Activated CD4-positive, alpha-beta T cell treated with anti-CD3 and anti-CD28 coated beads, Interleukin-2, amount 10 ng/mL, durations not matched to agents 24 days and 14 days (primary cell): ENCODE measurements at regions not wholly inside any gene's neighbourhood (a gene's known extent, or its start where the extent isn't known, plus 50 kb on each side); places are given as distances from the start of the nearest gene placed in this dataset.
"Not testable (repeated sequence)": the region's sequence is repeated elsewhere in the genome, so short reads cannot be mapped to it uniquely, and the experiment has no call there.

ENCODE experiments used
- DNase-seq: peaks from one replicate; pipeline ENCODE4 v3.0.0; 2022
- H3K27ac Mint-ChIP-seq: one replicate; pipeline ENCODE4 v1.8.0; 2022; ENCODE audit warnings: mild to moderate bottlenecking, mixed read lengths
- H3K27me3 Mint-ChIP-seq: one replicate; pipeline ENCODE4 v1.8.0; 2022; ENCODE audit warnings: mixed read lengths
- H3K36me3 Mint-ChIP-seq: one replicate; pipeline ENCODE4 v1.8.0; 2022; ENCODE audit warnings: low read depth, mild to moderate bottlenecking, mixed read lengths
- H3K4me1 Mint-ChIP-seq: one replicate; pipeline ENCODE4 v1.8.0; 2021; ENCODE audit warnings: mixed read lengths
- H3K4me3 Mint-ChIP-seq: one replicate; pipeline ENCODE4 v1.8.0; 2022; ENCODE audit warnings: mild to moderate bottlenecking, moderate library complexity, mixed read lengths
- H3K9me3 Mint-ChIP-seq: one replicate; pipeline ENCODE4 v1.8.0; 2021; ENCODE audit warnings: mixed read lengths
- intact Hi-C: fragments of 100-400 bp; cut with micrococcal nuclease; formaldehyde crosslinking; loops from one replicate; pipeline ENCODE4 v1.15.1; 2023

GRCh38 chr5:167051402-167051768 lies 1240.1 kb upstream of the WWC1 start:
- Mint-ChIP-seq H3K27me3 (no peaks in the 10 kb centered on the region), H3K4me3 (no peak overlapping the region), H3K27ac (no peak overlapping the region), H3K4me1 (no peaks in the 10 kb centered on the region), H3K9me3 (no peaks in the 10 kb centered on the region), H3K36me3 (no peaks in the 10 kb centered on the region)
- DNase-seq: no peak
- intact Hi-C loops: no loop called here

DNA sequence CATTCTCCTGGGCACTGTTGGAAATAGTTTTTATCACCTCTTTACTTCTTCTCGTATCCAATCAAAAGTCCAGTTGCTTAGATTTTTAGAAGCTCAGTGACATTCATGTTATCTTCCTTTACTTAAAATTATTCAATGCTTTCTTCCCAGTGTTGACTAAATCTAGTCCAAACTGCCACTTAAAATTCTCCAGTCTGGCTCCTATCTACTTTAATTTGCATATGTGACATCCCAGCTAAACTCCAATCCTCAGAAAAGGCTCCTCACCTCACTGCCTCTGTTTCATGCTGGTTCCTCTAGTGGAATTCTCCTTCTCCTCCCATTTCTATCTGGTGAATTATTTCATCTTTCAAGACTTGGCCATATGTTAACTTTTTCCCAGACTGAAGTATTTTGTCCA lies 1238.7 kb upstream of the WWC1 start:
- Mint-ChIP-seq H3K27me3 (no peaks in the 10 kb centered on the region), H3K9me3 (no peaks in the 10 kb centered on the region), H3K27ac (no peak overlapping the region), H3K36me3 (no peaks in the 10 kb centered on the region), H3K4me1 (no peaks in the 10 kb centered on the region), H3K4me3 (no peak overlapping the region)
- DNase-seq: no peak
- intact Hi-C loops: no loop called here

- Mint-ChIP-seq H3K27ac (no peak overlapping the region), H3K27me3 (no peaks in the 10 kb centered on the region), H3K4me1 (no peaks in the 10 kb centered on the region), H3K36me3 (no peaks in the 10 kb centered on the region), H3K4me3 (no peak overlapping the region), H3K9me3 (no peaks in the 10 kb centered on the region)
- intact Hi-C loops: no loop called here
- no peak for DNase-seq
Observed at GRCh38 chr5:167057665-167058064, 1233.8 kb upstream of the WWC1 start.

- no peak overlapping the region for H3K4me3 Mint-ChIP-seq
- H3K27me3 Mint-ChIP-seq: no peaks in the 10 kb centered on the region
- no peak overlapping the region for H3K27ac Mint-ChIP-seq
- no peaks in the 10 kb centered on the region for H3K4me1 Mint-ChIP-seq
- intact Hi-C loops: no loop called here
- no peaks in the 10 kb centered on the region for H3K36me3 Mint-ChIP-seq
- DNase-seq: no peak
- H3K9me3 Mint-ChIP-seq: no peaks in the 10 kb centered on the region
Observed at GRCh38 chr5:167061695-167062094, 1229.8 kb upstream of the WWC1 start.

GRCh38 chr5:167063116-167063515 lies 1228.3 kb upstream of the WWC1 start:
- Mint-ChIP-seq H3K4me1 (no peaks in the 10 kb centered on the region), H3K27ac (no peak overlapping the region), H3K4me3 (no peak overlapping the region), H3K36me3 (no peaks in the 10 kb centered on the region), H3K9me3 (no peaks in the 10 kb centered on the region), H3K27me3 (no peaks in the 10 kb centered on the region)
- intact Hi-C loops: no loop called here
- DNase-seq: no peak

- Mint-ChIP-seq H3K9me3 (no peaks in the 10 kb centered on the region), H3K27me3 (no peaks in the 10 kb centered on the region), H3K36me3 (no peaks in the 10 kb centered on the region), H3K4me3 (no peak overlapping the region), H3K4me1 (no peaks in the 10 kb centered on the region), H3K27ac (no peak overlapping the region)
- intact Hi-C loops: no loop called here
- no peak for DNase-seq
Observed at GRCh38 chr5:167063788-167064187, 1227.7 kb upstream of the WWC1 start.

GRCh38 chr5:167064198-167064776 lies 1227.2 kb upstream of the WWC1 start:
- Mint-ChIP-seq H3K27me3 (no peaks in the 10 kb centered on the region), H3K4me3 (no peak overlapping the region), H3K36me3 (no peaks in the 10 kb centered on the region), H3K4me1 (no peaks in the 10 kb centered on the region), H3K27ac (no peak overlapping the region), H3K9me3 (no peaks in the 10 kb centered on the region)
- DNase-seq: no peak
- intact Hi-C loops: no loop called here

DNA sequence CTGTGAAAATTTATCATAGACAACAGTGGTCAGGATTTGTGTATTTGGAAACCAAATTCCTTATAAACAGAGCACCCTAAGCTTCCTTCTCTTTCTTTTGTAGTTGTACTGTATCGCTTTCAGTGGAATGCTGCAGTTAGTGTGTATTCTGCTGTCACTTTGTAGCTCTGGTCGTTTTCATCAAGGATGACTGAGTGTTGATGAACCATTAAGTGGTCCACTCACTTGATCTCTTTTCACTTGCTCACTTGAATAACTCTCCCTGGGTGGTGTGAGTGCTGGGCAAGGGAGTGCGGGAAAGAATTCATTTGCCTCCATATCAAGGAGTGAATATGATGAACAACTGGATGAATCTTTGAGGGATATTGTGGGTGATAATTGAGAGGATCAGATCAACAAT lies 1225.7 kb upstream of the WWC1 start:
- Mint-ChIP-seq H3K36me3 (no peaks in the 10 kb centered on the region), H3K9me3 (no peaks in the 10 kb centered on the region), H3K27me3 (no peaks in the 10 kb centered on the region), H3K27ac (no peak overlapping the region), H3K4me3 (no peak overlapping the region), H3K4me1 (no peaks in the 10 kb centered on the region)
- DNase-seq: no peak
- intact Hi-C loops: no loop called here

GRCh38 chr5:167071981-167072610 lies 1219.3 kb upstream of the WWC1 start:
- Mint-ChIP-seq H3K9me3 (peaks cover 4% of the 10 kb centered on the region), H3K4me3 (no peak overlapping the region), H3K4me1 (no peaks in the 10 kb centered on the region), H3K36me3 (no peaks in the 10 kb centered on the region), H3K27ac (no peak overlapping the region), H3K27me3 (no peaks in the 10 kb centered on the region)
- intact Hi-C loops: no loop called here
- no peak for DNase-seq

GRCh38 chr5:167081561-167081960 lies 1209.9 kb upstream of the WWC1 start:
- Mint-ChIP-seq H3K27ac (no peak overlapping the region), H3K27me3 (no peaks in the 10 kb centered on the region), H3K4me3 (no peak overlapping the region), H3K9me3 (no peaks in the 10 kb centered on the region), H3K4me1 (no peaks in the 10 kb centered on the region), H3K36me3 (no peaks in the 10 kb centered on the region)
- no peak for DNase-seq
- intact Hi-C loops: no loop called here

DNA sequence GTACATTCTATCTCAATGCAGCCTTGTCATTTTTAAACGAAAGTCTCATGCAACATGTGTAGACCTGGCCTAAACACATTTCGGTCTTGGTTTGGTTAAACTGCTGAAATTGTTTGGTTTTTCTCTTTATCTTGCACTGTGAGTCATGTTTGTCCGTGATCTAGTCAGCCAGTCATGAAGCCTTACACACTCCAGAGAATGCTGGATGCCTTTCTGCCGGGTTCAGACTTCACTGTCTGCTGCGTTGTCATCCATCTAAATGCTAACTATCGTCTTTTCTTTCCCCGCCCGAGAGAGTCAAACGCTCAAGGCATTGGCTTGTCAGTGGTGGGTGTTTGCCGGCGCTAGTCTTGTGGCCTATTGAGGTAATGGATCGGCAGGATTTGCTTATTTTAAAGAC lies 1194.6 kb upstream of the WWC1 start:
- no peak for DNase-seq
- H3K36me3 Mint-ChIP-seq: no peaks in the 10 kb centered on the region
- peaks cover 12% of the 10 kb centered on the region for H3K9me3 Mint-ChIP-seq
- H3K27me3 Mint-ChIP-seq: no peaks in the 10 kb centered on the region
- no peak overlapping the region for H3K4me3 Mint-ChIP-seq
- no peaks in the 10 kb centered on the region for H3K4me1 Mint-ChIP-seq
- intact Hi-C loops: no loop called here
- H3K27ac Mint-ChIP-seq: no peak overlapping the region

DNA sequence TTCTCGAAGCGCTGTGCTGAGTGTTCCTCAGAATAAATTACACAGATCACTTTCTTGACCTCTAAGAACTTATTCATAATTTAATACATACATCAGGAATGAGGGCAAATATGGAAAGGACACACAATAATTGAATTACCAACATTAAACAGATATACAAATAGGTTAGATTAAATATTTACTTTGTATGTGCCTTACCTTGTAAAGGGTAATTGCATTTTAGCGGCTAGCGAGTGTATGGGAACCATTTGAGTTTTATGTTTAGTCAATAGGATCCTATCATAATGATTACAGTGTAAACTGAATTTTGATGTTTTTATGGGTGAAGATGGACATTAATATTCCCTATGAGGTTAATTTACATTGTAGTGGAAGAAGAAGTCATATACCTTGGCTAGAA lies 1187.1 kb upstream of the WWC1 start:
- H3K9me3 Mint-ChIP-seq: peaks cover 16% of the 10 kb centered on the region
- DNase-seq: no peak
- no peaks in the 10 kb centered on the region for H3K27me3 Mint-ChIP-seq
- no peak overlapping the region for H3K4me3 Mint-ChIP-seq
- no peaks in the 10 kb centered on the region for H3K4me1 Mint-ChIP-seq
- no peak overlapping the region for H3K27ac Mint-ChIP-seq
- H3K36me3 Mint-ChIP-seq: no peaks in the 10 kb centered on the region
- intact Hi-C loops: no loop called here

- H3K36me3 Mint-ChIP-seq: no peaks in the 10 kb centered on the region
- H3K4me3 Mint-ChIP-seq: no peak overlapping the region
- no peaks in the 10 kb centered on the region for H3K27me3 Mint-ChIP-seq
- no peak for DNase-seq
- intact Hi-C loops: no loop called here
- H3K9me3 Mint-ChIP-seq: peaks cover 8% of the 10 kb centered on the region
- no peaks in the 10 kb centered on the region for H3K4me1 Mint-ChIP-seq
- H3K27ac Mint-ChIP-seq: no peak overlapping the region
Observed at GRCh38 chr5:167105941-167106340, 1185.5 kb upstream of the WWC1 start.

DNA sequence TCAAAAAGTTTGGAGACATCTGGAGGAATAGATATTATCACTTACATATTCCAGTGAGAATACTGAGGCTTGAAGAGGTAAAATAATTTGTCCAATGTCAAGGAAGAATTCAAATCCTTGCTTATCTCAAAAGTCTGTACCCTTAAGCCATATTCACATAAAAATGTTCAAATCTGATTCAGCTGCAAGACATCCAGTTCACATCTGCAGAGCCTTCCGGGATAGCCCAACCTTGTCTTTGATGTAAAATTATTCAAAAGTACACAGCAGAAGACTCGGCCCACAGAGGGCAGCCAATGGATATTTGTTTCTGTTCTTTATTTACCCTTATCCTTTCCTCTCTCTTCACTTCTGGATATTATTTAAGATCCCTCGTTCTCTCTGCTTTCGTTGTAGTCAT lies 1183.8 kb upstream of the WWC1 start:
- no peak overlapping the region for H3K27ac Mint-ChIP-seq
- DNase-seq: no peak
- no peaks in the 10 kb centered on the region for H3K4me1 Mint-ChIP-seq
- H3K27me3 Mint-ChIP-seq: no peaks in the 10 kb centered on the region
- no peaks in the 10 kb centered on the region for H3K36me3 Mint-ChIP-seq
- intact Hi-C loops: no loop called here
- H3K9me3 Mint-ChIP-seq: peaks cover 9% of the 10 kb centered on the region
- H3K4me3 Mint-ChIP-seq: no peak overlapping the region

DNA sequence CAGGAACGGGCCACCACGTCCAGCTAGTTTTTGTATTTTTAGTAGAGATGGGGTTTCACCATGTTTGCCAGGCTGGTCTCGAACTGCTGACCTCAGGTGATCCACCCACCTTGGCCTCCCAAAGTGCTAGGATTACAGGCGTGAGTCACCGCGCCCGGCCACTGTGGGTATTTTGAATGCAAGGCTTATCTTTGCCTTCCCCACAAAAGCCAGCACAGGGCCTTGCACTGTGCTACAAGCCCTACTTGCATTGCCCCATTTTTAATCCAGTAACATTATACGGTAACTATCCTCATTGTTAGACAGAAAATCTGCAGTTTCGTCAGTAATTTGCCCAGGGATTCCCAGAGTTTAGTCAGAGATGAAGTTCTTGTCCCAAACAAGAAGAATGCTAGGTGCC lies 1183.2 kb upstream of the WWC1 start:
- H3K4me3 Mint-ChIP-seq, H3K27ac Mint-ChIP-seq, intact Hi-C loops, H3K4me1 Mint-ChIP-seq, H3K36me3 Mint-ChIP-seq, DNase-seq, H3K27me3 Mint-ChIP-seq: not testable (repeated sequence)
- H3K9me3 Mint-ChIP-seq: peaks cover 12% of the 10 kb centered on the region
